H9 (cell line): ENCODE measurements at regions not wholly inside any gene's neighbourhood (a gene's known extent, or its start where the extent isn't known, plus 50 kb on each side); places are given as distances from the start of the nearest gene placed in this dataset.

Source experiments
- DNase-seq: peaks from one replicate; pipeline ENCODE4 v3.0.0-alpha.2; 2017
- H2AFZ ChIP-seq: one replicate; pipeline ENCODE4 v1.6.1; 2013; ENCODE audit warnings: mild to moderate bottlenecking, low read length, control low read depth, moderate library complexity
- H2AK5ac ChIP-seq: 2 replicates; pipeline ENCODE4 v1.6.1; 2013; ENCODE audit warnings: low read length, control low read depth, mixed read lengths; ENCODE audit not compliant: insufficient read length
- H2BK120ac ChIP-seq: one replicate; pipeline ENCODE4 v1.6.1; 2013; ENCODE audit warnings: low read depth, mild to moderate bottlenecking, low read length, control low read depth, inconsistent platforms; ENCODE audit not compliant: poor library complexity, severe bottlenecking
- H2BK12ac ChIP-seq: 2 replicates; pipeline ENCODE4 v1.6.1; 2013; ENCODE audit warnings: low read length, control low read depth, mixed read lengths, low read depth; ENCODE audit not compliant: insufficient read length
- H2BK15ac ChIP-seq: 2 replicates; pipeline ENCODE4 v1.6.1; 2013; ENCODE audit warnings: low read depth, low read length, control low read depth
- H2BK20ac ChIP-seq: one replicate; pipeline ENCODE4 v1.6.1; 2013; ENCODE audit warnings: low read depth, mild to moderate bottlenecking, low read length, control low read depth, inconsistent platforms; ENCODE audit not compliant: poor library complexity, severe bottlenecking
- H2BK5ac ChIP-seq: 2 replicates; pipeline ENCODE4 v1.6.1; 2013; ENCODE audit warnings: low read length, control low read depth, mixed read lengths; ENCODE audit not compliant: insufficient read length
- H3K14ac ChIP-seq: 2 replicates; pipeline ENCODE4 v1.6.1; 2013; ENCODE audit warnings: low read length, control low read depth; ENCODE audit not compliant: insufficient read depth
- H3K18ac ChIP-seq: 2 replicates; pipeline ENCODE4 v1.6.1; 2013; ENCODE audit warnings: low read depth, mild to moderate bottlenecking, mixed read lengths, low read length, control low read depth; ENCODE audit not compliant: insufficient read length
- H3K23ac ChIP-seq: 2 replicates; pipeline ENCODE4 v1.6.1; 2013; ENCODE audit warnings: low read length, control low read depth, mixed read lengths, low read depth; ENCODE audit not compliant: insufficient read length
- H3K23me2 ChIP-seq: 2 replicates; pipeline ENCODE4 v1.6.1; 2013; ENCODE audit warnings: low read depth, mild to moderate bottlenecking, mixed read lengths, low read length, control low read depth; ENCODE audit not compliant: insufficient read length, poor library complexity, severe bottlenecking
- H3K27ac ChIP-seq: 2 replicates; pipeline ENCODE4 v1.5.1; 2013; ENCODE audit warnings: low read length, control low read depth, mixed read lengths, low read depth; ENCODE audit not compliant: insufficient read length
- H3K27me3 ChIP-seq: 2 replicates; pipeline ENCODE4 v1.6.1; 2013; ENCODE audit warnings: low read length, control low read depth, inconsistent platforms; ENCODE audit not compliant: insufficient read depth
- H3K4ac ChIP-seq: 2 replicates; pipeline ENCODE4 v1.6.1; 2013; ENCODE audit warnings: low read depth, mild to moderate bottlenecking, control low read depth, inconsistent platforms, low read length, moderate library complexity
- H3K4me1 ChIP-seq: 2 replicates; pipeline ENCODE4 v1.6.1; 2013; ENCODE audit warnings: low read length, control low read depth, inconsistent platforms; ENCODE audit not compliant: insufficient read depth
- H3K4me2 ChIP-seq: 2 replicates; pipeline ENCODE4 v1.6.1; 2013; ENCODE audit warnings: low read length, control low read depth, mixed read lengths; ENCODE audit not compliant: insufficient read length, insufficient read depth
- H3K56ac ChIP-seq: 2 replicates; pipeline ENCODE4 v1.6.1; 2013; ENCODE audit warnings: low read depth, mild to moderate bottlenecking, mixed read lengths, low read length, control low read depth; ENCODE audit not compliant: insufficient read length
- H3K79me1 ChIP-seq: 2 replicates; pipeline ENCODE4 v1.6.1; 2013; ENCODE audit warnings: low read depth, mild to moderate bottlenecking, moderate library complexity, low read length, control low read depth, inconsistent platforms; ENCODE audit not compliant: insufficient read depth, poor library complexity, severe bottlenecking
- H3K79me2 ChIP-seq: 2 replicates; pipeline ENCODE4 v1.6.1; 2013; ENCODE audit warnings: low read length, control low read depth, inconsistent platforms; ENCODE audit not compliant: insufficient read depth
- H3K9ac ChIP-seq: 2 replicates; pipeline ENCODE4 v1.6.1; 2013; ENCODE audit warnings: low read length, control low read depth, mixed read lengths; ENCODE audit not compliant: insufficient read length; ENCODE audit errors: extremely low read depth
- H3K9me3 ChIP-seq: one replicate; pipeline ENCODE4 v1.6.1; 2013; ENCODE audit warnings: low read depth, low read length, inconsistent platforms; ENCODE audit not compliant: control insufficient read depth
- H3T11ph ChIP-seq: one replicate; pipeline ENCODE4 v1.6.1; 2013; ENCODE audit warnings: mild to moderate bottlenecking, low read length, control low read depth, inconsistent platforms
- H4K20me1 ChIP-seq: one replicate; pipeline ENCODE4 v1.6.1; 2013; ENCODE audit not compliant: control insufficient read depth, insufficient read length, insufficient read depth
- H4K5ac ChIP-seq: 2 replicates; pipeline ENCODE4 v1.6.1; 2013; ENCODE audit warnings: low read depth, mild to moderate bottlenecking, mixed read lengths, low read length, control low read depth; ENCODE audit not compliant: insufficient read length
- H4K8ac ChIP-seq: replicated peaks from 2 replicates; pipeline ENCODE4 v1.6.1; 2013; ENCODE audit warnings: low read length, control low read depth, mixed read lengths, low read depth; ENCODE audit not compliant: insufficient read length
- H4K91ac ChIP-seq: 2 replicates; pipeline ENCODE4 v1.6.1; 2013; ENCODE audit warnings: low read depth, mild to moderate bottlenecking, moderate library complexity, mixed read lengths, low read length, control low read depth; ENCODE audit not compliant: insufficient read length
- H3K27ac Mint-ChIP-seq, 3 experiments: 2 replicates in 2 of 3; 3 replicates in 1 of 3; pipeline ENCODE4 v1.8.0; 2020 to 2021; ENCODE audit warnings: mixed read lengths in 3 of 3, mild to moderate bottlenecking in 1 of 3, moderate library complexity in 1 of 3
- H3K27me3 Mint-ChIP-seq: 2 replicates; pipeline ENCODE4 v1.8.0; 2021; ENCODE audit warnings: low read depth, mild to moderate bottlenecking, moderate library complexity, mixed read lengths
- H3K36me3 Mint-ChIP-seq, 3 experiments: 2 replicates in 2 of 3; 3 replicates in 1 of 3; pipeline ENCODE4 v1.8.0; 2020 to 2021; ENCODE audit warnings: low read depth in 3 of 3, mixed read lengths in 3 of 3; ENCODE audit not compliant: insufficient read depth in 1 of 3
- H3K4me1 Mint-ChIP-seq, 2 experiments: 2 replicates each; pipeline ENCODE4 v1.8.0; 2020; ENCODE audit warnings: mixed read lengths in 2 of 2
- H3K4me3 Mint-ChIP-seq, 2 experiments: 2 replicates in 1 of 2; 3 replicates in 1 of 2; pipeline ENCODE4 v1.8.0; 2020 to 2021; ENCODE audit warnings: mild to moderate bottlenecking in 2 of 2, mixed read lengths in 2 of 2, moderate library complexity in 1 of 2
- H3K9me3 Mint-ChIP-seq, 2 experiments: 2 replicates in 1 of 2; 3 replicates in 1 of 2; pipeline ENCODE4 v1.8.0; 2020; ENCODE audit warnings: mild to moderate bottlenecking in 2 of 2, mixed read lengths in 2 of 2, moderate library complexity in 1 of 2
- CTCF ChIP-seq: fragments of 200-600 bp; sonication (generic); conservative IDR thresholded peaks from 3 replicates; pipeline ENCODE4 v1.8.0; 2021; ENCODE audit warnings: antibody characterized with exemption, mild to moderate bottlenecking
- WGBS: extraction: QIAGEN DNeasy Blood & Tissue Kit; methylation state at CpG from one replicate; pipeline ENCODE4 v1.1.7; 2013; ENCODE audit warnings: missing lambda C conversion rate, low lambda C conversion rate, mixed read lengths; ENCODE audit not compliant: insufficient read length; ENCODE audit errors: extremely low coverage; 5-methylcytosine and 5-hydroxymethylcytosine counted together

GRCh38 chr12:64560396-64561301 is 49.6 kb upstream of the RASSF3 start:
- no peak overlapping the region for H3K4me3 Mint-ChIP-seq
- Histone ChIP-seq H2BK20ac (no peak overlapping the region), H4K91ac (no peak overlapping the region), H3K9ac (no peak overlapping the region), H3K4ac (no peak overlapping the region), H3K56ac (no peak overlapping the region), H2BK12ac (no peak overlapping the region), H2AK5ac (no peak overlapping the region), H3K27ac (no peak overlapping the region), H3K27me3 (no peaks in the 10 kb centered on the region), H2BK120ac (no peak overlapping the region), H3K14ac (no peak overlapping the region), H2BK15ac (no peak overlapping the region), H2AFZ (peak overlapping the region; percentile 26), H3K23ac (no peak overlapping the region), H3K9me3 (no peaks in the 10 kb centered on the region), H4K5ac (no peak overlapping the region), H3K4me1 (no peaks in the 10 kb centered on the region), H4K20me1 (no peaks in the 10 kb centered on the region), H4K8ac (no peak overlapping the region), H3K23me2 (no peaks in the 10 kb centered on the region), H3T11ph (no peak overlapping the region), H2BK5ac (no peak overlapping the region), H3K4me2 (no peak overlapping the region), H3K18ac (no peak overlapping the region), H3K79me1 (no peaks in the 10 kb centered on the region), H3K79me2 (no peaks in the 10 kb centered on the region)
- no peak overlapping the region for H3K27ac Mint-ChIP-seq
- no peaks in the 10 kb centered on the region for H3K36me3 Mint-ChIP-seq
- peak; percentile 61 for DNase-seq
- H3K4me1 Mint-ChIP-seq, result peaks cover 11 to 14% of the 10 kb centered on the region in 2 experiments
- TF ChIP-seq CTCF, result no peak
- H3K9me3 Mint-ChIP-seq, result no peaks in the 10 kb centered on the region
- peaks cover 2% of the 10 kb centered on the region for H3K27me3 Mint-ChIP-seq
- WGBS, result no CpG with 5 or more reads among the region's 12 CpGs
